HG02571 (cell line): ENCODE measurements at regions not wholly inside any gene's neighbourhood (a gene's known extent, or its start where the extent isn't known, plus 50 kb on each side); places are given as distances from the start of the nearest gene placed in this dataset.
"Not testable (repeated sequence)": the region's sequence is repeated elsewhere in the genome, so short reads cannot be mapped to it uniquely, and the experiment has no call there.

Experiments used
- ATAC-seq: cut with Tn5 transposase; IDR thresholded peaks from one replicate; pipeline ENCODE4 v1.9.1; 2021; ENCODE audit warnings: mild to moderate bottlenecking, moderate library complexity; ENCODE audit not compliant: unreplicated experiment

GRCh38 chr3:152209776-152210175 is 59.0 kb upstream of the MBNL1 start:
- no peak for ATAC-seq

- no peak for ATAC-seq
Measured at GRCh38 chr3:152210697-152211096, 58.0 kb upstream of the MBNL1 start.

- no peak for ATAC-seq
Measured at GRCh38 chr3:152211655-152212054, 57.1 kb upstream of the MBNL1 start.

- no peak for ATAC-seq
Measured at GRCh38 chr3:152213203-152213602, 55.5 kb upstream of the MBNL1 start.

GRCh38 chr3:152213938-152214337 is 54.8 kb upstream of the MBNL1 start:
- ATAC-seq = no peak

- ATAC-seq = not testable (repeated sequence)
Measured at GRCh38 chr3:152216960-152217865, 51.5 kb upstream of the MBNL1 start.

- no peak for ATAC-seq
Measured at GRCh38 chr3:152218602-152219001, 50.1 kb upstream of the MBNL1 start.
